DMS 273 treated with DMSO at 0.1 percent for 48 hours (cell line): ENCODE measurements at regions not wholly inside any gene's neighbourhood (a gene's known extent, or its start where the extent isn't known, plus 50 kb on each side); places are given as distances from the start of the nearest gene placed in this dataset.

Experiments
- DNase-seq: peaks from one replicate; lab custom pipeline; 2025; lab: John Stamatoyannopoulos, UW

DNA sequence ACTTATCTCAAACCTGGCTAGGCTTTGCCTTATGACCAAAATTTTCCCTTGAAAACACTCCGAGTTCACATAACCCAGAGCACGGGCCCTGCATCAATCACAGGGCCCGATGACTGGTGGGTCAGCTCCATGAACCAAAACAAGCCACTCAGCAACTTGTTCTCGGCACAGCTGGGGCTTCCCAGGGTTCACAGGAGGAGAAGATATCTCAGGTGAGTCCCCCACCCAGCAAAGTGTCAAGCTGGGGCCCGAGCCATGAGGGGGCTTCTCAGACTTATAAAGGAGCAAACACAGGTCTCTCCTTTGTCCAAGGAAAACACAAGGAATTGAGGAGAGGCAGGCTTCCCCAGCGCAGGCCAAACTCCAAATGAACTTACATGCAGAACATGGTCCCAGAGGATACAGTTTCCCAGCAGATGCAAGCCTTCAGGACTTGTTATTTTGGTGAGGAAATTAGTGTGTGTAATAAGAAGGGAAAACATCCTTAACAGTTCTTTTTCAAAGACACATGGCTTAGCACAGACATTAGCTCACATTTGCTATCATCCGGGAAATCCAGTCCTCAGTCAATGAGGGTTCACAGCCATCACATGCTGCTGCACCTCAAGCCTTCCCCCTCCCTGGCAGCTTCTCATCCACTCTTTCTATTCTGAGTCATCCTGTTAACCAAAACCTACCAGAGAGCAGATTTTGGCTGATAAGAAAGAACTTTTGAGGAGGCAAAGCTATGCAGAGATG, 98.1 kb upstream of the NFIA start:
- DNase-seq, result no peak

- no peak for DNase-seq
Observed at GRCh38 chr1:60983701-60984061, 98.7 kb upstream of the NFIA start.

GRCh38 chr1:60982539-60982938, 99.8 kb upstream of the NFIA start:
- no peak for DNase-seq

- no peak for DNase-seq
Observed at GRCh38 chr1:60981357-60981756, 101.0 kb upstream of the NFIA start.

DNA sequence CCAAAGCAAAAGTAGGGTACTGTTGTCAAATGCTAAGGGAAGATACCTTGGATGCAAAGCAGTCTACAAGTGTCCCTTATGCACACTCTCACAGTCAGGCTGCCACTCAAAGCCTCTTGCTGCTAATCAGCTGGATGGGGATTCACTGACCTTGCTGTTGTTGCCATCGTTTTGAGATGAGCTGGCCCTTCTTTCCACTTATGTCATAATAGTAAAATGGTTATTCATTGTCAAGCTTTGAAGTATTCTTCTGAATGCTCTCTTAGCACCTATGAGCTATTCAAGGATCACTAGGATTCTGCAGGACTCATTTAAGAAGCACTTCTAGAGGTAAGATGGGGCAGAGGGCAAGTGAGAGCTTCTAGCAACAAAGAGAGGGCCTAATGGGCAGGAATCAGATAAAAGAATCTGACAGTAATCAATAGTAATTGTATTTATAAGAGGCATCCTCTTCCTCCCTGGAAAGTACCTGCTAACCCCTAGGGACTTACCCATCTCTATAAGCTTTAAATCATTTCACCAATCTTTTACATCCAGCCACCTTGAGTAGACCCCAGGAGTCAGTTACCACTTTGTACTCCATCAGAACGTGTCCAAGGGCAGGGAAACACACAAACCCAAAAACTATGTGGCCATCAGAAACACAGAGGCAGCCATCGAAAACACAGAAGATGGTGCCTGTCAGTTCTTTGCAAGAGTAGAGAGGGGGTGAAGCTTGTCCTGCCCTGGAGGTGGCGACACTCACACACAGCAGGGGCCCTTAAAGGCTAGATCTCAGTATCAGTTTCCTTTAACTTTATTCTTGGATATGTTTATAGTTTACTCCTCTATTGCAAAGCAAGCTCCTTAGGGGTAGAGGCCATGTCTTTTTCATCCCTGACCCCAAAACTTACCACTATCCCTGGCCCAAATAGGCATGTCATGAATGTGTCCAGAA, 103.7 kb upstream of the NFIA start:
- no peak for DNase-seq

GRCh38 chr1:60977661-60978060, 104.7 kb upstream of the NFIA start:
- DNase-seq, result no peak

DNA sequence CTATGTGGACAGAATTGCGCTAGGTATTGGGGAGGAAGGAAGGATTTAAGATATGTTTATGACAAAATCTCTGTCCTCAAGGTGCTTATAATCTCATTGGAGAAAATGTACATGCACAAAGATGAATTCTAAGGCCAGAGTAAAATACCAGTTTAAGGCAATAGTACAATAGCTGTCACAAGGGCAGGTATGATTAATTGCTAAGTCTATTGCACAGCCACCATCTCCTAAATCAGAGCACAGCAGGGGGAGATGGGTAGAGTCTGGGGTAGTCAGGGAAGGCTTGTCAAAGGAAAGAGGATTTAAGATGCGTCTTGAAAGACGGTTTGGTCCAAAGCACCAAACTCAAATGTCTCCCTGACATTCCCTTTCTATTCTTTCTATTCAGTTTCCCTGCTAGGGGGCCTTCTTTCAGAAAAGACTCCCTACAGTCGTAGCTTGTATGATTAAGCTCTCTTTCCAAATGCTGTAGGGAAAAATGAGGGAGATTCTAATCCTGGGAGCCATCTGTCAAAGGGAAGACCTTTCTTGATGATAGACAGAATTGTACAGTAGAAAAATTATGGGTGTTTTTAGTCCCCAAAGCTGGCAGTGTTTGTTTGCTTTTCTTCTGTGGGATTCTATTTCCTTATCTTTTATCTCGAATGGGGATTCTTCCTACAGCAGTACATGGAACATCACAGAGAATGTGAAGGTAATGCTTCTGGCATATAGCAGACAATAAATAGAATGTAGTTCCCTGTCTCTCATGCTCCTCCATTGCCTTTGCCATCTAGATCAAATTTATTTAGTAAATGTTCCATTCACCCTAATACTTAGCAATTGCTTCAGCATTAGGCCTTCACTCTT, 107.6 kb upstream of the NFIA start:
- DNase-seq, result no peak

DNA sequence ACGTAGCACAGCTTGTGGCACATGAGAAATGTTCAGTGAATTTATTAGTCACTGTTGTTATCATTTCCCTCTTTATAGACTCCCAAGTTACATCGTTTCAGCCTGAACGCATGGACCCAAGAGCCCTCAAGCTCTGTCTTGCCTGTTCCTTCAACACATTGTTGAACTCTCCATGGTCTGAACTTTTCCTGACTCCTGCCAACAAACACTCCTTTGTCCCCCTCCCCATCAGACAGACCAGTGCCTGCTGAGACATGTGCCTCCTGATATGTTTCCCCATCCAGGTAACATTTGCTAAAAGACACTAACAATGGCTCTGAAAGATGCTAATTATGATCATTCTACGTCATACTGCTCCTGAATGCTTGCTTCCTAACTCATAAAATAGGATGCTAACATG, 108.7 kb upstream of the NFIA start:
- no peak for DNase-seq

DNA sequence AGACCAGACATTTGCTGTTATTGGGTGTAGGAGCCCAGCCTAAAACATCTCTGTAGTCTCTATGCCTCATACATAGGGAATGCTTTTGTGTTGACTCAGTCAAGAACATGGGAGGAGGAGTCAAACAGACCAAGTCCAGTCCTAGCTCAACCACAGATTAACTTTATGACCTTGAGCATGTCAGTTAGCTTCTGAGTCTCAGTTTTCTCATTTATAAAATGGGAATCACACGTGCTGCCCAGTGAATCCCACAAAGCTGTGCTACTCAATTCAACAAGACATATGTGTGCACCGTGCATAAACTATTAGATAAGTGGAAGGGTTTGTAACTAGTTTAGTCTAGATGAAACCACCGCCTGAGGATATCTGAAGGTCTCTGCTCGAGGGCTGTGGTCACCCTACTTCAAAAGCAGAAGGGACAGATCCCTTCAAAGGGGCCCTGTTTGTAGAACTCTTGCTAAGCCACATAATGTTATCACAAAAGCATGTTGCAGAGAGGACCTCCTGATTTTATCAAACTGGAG, 109.5 kb upstream of the NFIA start:
- no peak for DNase-seq

GRCh38 chr1:60971330-60971729, 111.0 kb upstream of the NFIA start:
- DNase-seq, result no peak

- peak; percentile 25 for DNase-seq
Observed at GRCh38 chr1:60969971-60970509, 112.3 kb upstream of the NFIA start.

- DNase-seq, result no peak
Observed at GRCh38 chr1:60965280-60965854, 117.0 kb upstream of the NFIA start.

GRCh38 chr1:60963167-60963940, 119.0 kb upstream of the NFIA start:
- peak; percentile 35 for DNase-seq

- no peak for DNase-seq
Observed at GRCh38 chr1:60960891-60961461, 121.4 kb upstream of the NFIA start.

DNA sequence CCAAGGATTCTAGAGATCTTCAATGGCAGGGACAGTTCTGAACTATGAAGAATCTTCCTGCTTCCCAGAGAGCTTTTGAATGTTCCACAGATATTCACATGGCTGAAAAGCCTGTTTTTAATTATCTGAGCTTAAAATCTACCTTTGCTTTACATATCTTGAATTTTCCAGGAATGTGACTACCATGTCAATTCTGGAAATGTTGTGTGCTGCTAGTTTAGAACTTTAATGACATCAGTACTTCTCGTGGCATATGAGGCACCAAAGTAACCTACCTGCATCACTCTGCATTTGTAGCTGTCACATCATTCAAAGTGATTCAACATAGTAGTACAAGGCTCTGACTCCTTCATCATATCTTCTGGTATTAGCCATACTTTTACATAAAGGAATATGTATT, 122.7 kb upstream of the NFIA start:
- DNase-seq, result no peak

DNA sequence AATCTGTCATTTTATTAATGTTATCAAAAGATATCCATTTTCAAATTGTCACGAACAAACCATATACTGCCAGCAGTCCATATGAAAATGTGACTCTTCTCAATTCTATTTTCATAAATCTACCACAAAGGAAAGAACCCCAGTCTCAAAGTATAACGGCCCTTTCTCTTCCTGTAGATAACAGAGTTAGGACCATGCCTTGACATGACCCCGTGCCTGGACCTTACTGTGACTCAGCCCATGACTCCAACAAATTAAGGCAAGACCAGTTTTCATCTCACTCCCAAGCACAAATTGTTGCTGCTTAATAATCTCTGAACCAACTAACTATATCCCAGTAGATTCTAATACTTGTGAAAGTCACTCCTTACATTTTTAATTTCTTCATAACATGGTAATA, 124.4 kb upstream of the NFIA start:
- DNase-seq, result no peak

- DNase-seq, result no peak
Observed at GRCh38 chr1:60956520-60956919, 125.8 kb upstream of the NFIA start.

DNA sequence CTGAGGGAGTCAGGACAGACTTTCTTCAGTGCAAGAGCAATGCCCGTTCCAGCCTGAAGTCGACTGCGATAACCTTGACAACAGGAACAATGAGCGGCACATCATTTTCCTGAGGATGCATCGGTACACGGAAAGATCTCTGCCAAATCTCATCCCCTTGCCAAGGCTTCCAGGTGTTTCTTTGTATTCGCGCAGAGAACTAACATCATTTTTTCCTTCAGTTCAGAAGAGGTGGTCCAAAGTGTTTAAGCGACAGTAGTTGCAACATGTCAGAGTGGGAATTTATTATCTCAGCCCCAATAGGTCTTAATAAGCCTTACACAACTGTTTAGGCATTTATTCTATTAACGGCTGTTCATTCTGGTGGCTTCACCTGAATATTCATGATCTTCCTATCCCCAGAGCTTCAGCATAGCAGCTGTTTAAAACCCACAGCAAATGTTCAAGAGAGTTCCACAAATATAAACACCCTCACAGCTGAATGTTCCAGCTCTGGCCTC, 129.7 kb upstream of the NFIA start:
- peak; percentile 66 for DNase-seq

GRCh38 chr1:60950224-60951063, 131.9 kb upstream of the NFIA start:
- no peak for DNase-seq
